OCI-LY7 (cell line): ENCODE measurements at regions not wholly inside any gene's neighbourhood (a gene's known extent, or its start where the extent isn't known, plus 50 kb on each side); places are given as distances from the start of the nearest gene placed in this dataset.

Experiments used
- CTCF ChIP-seq: fragments of 200-600 bp; sonication (generic); conservative IDR thresholded peaks from 2 replicates; pipeline ENCODE4 v1.5.1; 2014; ENCODE audit warnings: mild to moderate bottlenecking, antibody characterized with exemption, low read length, moderate library complexity, mixed read lengths
- EZH2phosphoT487 ChIP-seq: fragments of 200-600 bp; sonication (generic); IDR thresholded peaks from 2 replicates; pipeline ENCODE4 v1.6.1; 2018; ENCODE audit warnings: low read depth, borderline replicate concordance, mild to moderate bottlenecking, mixed run types, antibody characterized with exemption, low read length, moderate library complexity, mixed read lengths

DNA sequence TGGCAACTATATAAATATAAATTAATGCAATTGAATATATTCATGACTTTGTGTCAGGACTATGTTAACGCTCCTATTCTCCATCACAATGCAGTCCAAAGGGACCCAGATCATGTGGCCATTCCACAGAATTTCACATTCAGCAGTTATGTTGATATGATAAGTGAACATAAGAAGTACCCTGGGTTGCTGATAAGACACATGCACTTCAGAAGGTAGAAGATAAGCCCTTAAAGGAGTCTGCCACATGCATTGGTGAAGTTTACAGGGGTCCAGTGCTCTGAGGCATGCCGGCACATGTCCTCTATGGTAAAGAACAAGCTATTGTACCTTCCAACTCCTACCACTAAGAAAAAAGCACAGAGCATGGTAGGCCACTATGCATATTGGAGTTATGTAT, 76.4 kb downstream of the PHAX start:
- TF ChIP-seq CTCF (no peak), EZH2phosphoT487 (no peak)
